Right atrium auricular region (tissue), 2 donors: ENCODE measurements at regions not wholly inside any gene's neighbourhood (a gene's known extent, or its start where the extent isn't known, plus 50 kb on each side); places are given as distances from the start of the nearest gene placed in this dataset.

Experiments used
- DNase-seq: peaks from one replicate; pipeline ENCODE4 v3.0.0-alpha.2; 2019; ENCODE audit warnings: low spot score
- H3K27ac ChIP-seq, 2 donors: fragments of 200-600 bp; sonication (generic); 1 replicate in 1 of 2; 2 replicates in 1 of 2; pipeline ENCODE4 v1.5.1; 2016 to 2019
- H3K27me3 ChIP-seq, 2 donors: fragments of 200-600 bp; sonication (generic); one replicate each; pipeline versions ENCODE4 v1.5.1 to v1.6.0; 2017 to 2019
- H3K36me3 ChIP-seq: fragments of 200-600 bp; sonication (generic); one replicate; pipeline ENCODE4 v1.5.1; 2016
- H3K4me1 ChIP-seq, 2 donors: fragments of 200-600 bp; sonication (generic); one replicate each; pipeline versions ENCODE4 v1.5.1 to v1.6.0; 2017 to 2019
- H3K4me3 ChIP-seq, 2 donors: fragments of 200-600 bp; sonication (generic); 1 replicate in 1 of 2; 2 replicates in 1 of 2; pipeline ENCODE4 v1.5.1; 2017 to 2019; ENCODE audit warnings: mild to moderate bottlenecking in 1 of 2, moderate library complexity in 1 of 2
- H3K9me3 ChIP-seq, 2 donors: fragments of 200-600 bp; sonication (generic); one replicate each; pipeline ENCODE4 v1.5.1; 2019
- CTCF ChIP-seq, 2 donors: fragments of 200-600 bp; sonication (generic); IDR thresholded peaks; one replicate each; pipeline ENCODE4 v1.5.1; 2019; ENCODE audit warnings: antibody characterized with exemption in 2 of 2

GRCh38 chr3:70855149-70855548, 542.7 kb upstream of the MDFIC2 start:
- Histone ChIP-seq H3K27me3 (no peaks in the 10 kb centered on the region), H3K9me3 (no peaks in the 10 kb centered on the region), H3K4me3 (no peak overlapping the region), H3K27ac (no peak overlapping the region), H3K4me1 (peaks cover 0 to 19% of the 10 kb centered on the region in 2 donors), H3K36me3 (no peaks in the 10 kb centered on the region)
- no peak for DNase-seq
- TF ChIP-seq CTCF (IDR thresholded peaks at IDR 0.05), result no peak

- TF ChIP-seq CTCF (IDR thresholded peaks at IDR 0.05), result no peak
- Histone ChIP-seq H3K36me3 (no peaks in the 10 kb centered on the region), H3K27me3 (no peaks in the 10 kb centered on the region), H3K4me3 (no peak overlapping the region), H3K4me1 (peaks cover 0 to 23% of the 10 kb centered on the region in 2 donors), H3K9me3 (no peaks in the 10 kb centered on the region), H3K27ac (no peak overlapping the region)
- no peak for DNase-seq
Measured at GRCh38 chr3:70854108-70854507, 541.7 kb upstream of the MDFIC2 start.

- DNase-seq, result no peak
- Histone ChIP-seq H3K27me3 (no peaks in the 10 kb centered on the region), H3K4me1 (peaks cover 0 to 23% of the 10 kb centered on the region in 2 donors), H3K36me3 (no peaks in the 10 kb centered on the region), H3K9me3 (no peaks in the 10 kb centered on the region), H3K4me3 (no peak overlapping the region), H3K27ac (peak overlapping the region in 1 of 2 donors; percentile 14)
- TF ChIP-seq CTCF (IDR thresholded peaks at IDR 0.05), result no peak
Measured at GRCh38 chr3:70853161-70853944, 540.9 kb upstream of the MDFIC2 start.

- H3K27ac ChIP-seq, result no peak overlapping the region
- no peak for TF ChIP-seq CTCF (IDR thresholded peaks at IDR 0.05)
- DNase-seq, result no peak
- H3K36me3 ChIP-seq, result no peaks in the 10 kb centered on the region
- peaks cover 0 to 23% of the 10 kb centered on the region in 2 donors for H3K4me1 ChIP-seq
- H3K4me3 ChIP-seq, result no peak overlapping the region
- H3K27me3 ChIP-seq, result no peaks in the 10 kb centered on the region
- peaks cover 0 to 5% of the 10 kb centered on the region in 2 donors for H3K9me3 ChIP-seq
Measured at GRCh38 chr3:70849911-70850699, 537.7 kb upstream of the MDFIC2 start.

GRCh38 chr3:70840106-70840870, 527.9 kb upstream of the MDFIC2 start:
- Histone ChIP-seq H3K27ac (no peak overlapping the region), H3K4me3 (no peak overlapping the region), H3K27me3 (no peaks in the 10 kb centered on the region), H3K9me3 (no peaks in the 10 kb centered on the region), H3K4me1 (no peaks in the 10 kb centered on the region), H3K36me3 (no peaks in the 10 kb centered on the region)
- no peak for DNase-seq
- TF ChIP-seq CTCF (IDR thresholded peaks at IDR 0.05), result no peak
